ENCODE measurements at regions not wholly inside any gene's neighbourhood (a gene's known extent, or its start where the extent isn't known, plus 50 kb on each side); places are given as distances from the start of the nearest gene placed in this dataset.

DNA sequence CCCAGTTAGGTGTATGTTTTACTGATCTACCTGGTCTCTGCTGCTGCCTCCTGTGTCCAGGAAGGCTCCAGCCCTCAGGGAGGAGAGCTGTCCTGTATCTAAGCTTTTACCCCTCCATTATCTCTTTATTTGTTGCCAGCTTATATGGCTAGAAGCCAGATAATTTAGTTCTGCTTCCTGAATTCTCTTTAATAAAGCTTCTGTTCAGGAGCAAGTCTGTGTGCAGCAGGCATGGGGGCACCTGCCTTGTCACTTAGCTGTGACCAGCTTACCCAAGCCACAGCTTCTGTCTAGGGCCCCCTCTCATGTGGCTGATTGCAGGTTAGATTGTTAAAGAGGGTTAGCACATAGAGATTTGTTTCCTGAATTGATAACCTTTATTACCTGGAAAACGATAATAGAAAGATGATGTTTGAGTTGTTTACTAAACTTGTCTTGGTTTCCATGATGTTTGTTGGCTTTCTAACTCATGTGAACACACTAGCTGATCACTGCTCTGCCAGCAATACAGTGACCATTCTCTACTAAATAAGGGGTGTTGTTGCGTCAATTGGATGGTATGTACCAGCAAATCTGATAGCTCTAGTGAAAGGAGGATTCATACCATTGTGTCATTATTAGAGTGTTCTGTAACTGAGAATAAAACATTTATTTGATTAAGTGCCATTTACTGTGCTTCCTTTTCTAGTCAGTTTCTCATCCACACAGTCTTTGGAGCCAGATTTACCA lies 189.8 kb upstream of the ANK2 start:
- no peaks in the 10 kb centered on the region for H3K79me2 ChIP-seq (replicated peaks; ENCODE audit: insufficient read depth, low read length)
- no peaks in the 10 kb centered on the region for H4K20me1 ChIP-seq (ENCODE audit: insufficient read depth)
- H3K36me3 ChIP-seq (ENCODE audit: insufficient read depth, low read length) = no peaks in the 10 kb centered on the region
- TF ChIP-seq TAF1 (IDR thresholded peaks at IDR 0.05; ENCODE audit: low read depth) = no peak
- TF ChIP-seq, protein P1, sequence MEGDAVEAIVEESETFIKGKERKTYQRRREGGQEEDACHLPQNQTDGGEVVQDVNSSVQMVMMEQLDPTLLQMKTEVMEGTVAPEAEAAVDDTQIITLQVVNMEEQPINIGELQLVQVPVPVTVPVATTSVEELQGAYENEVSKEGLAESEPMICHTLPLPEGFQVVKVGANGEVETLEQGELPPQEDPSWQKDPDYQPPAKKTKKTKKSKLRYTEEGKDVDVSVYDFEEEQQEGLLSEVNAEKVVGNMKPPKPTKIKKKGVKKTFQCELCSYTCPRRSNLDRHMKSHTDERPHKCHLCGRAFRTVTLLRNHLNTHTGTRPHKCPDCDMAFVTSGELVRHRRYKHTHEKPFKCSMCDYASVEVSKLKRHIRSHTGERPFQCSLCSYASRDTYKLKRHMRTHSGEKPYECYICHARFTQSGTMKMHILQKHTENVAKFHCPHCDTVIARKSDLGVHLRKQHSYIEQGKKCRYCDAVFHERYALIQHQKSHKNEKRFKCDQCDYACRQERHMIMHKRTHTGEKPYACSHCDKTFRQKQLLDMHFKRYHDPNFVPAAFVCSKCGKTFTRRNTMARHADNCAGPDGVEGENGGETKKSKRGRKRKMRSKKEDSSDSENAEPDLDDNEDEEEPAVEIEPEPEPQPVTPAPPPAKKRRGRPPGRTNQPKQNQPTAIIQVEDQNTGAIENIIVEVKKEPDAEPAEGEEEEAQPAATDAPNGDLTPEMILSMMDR (IDR thresholded peaks at IDR 0.05; ENCODE audit: poor library complexity, severe bottlenecking) = no peak
- no peak overlapping the region for H3K9ac ChIP-seq (ENCODE audit: low read length)
- no peaks in the 10 kb centered on the region for H3F3A ChIP-seq (ENCODE audit: insufficient read depth, low read length, poor library complexity, severe bottlenecking)
- no peaks in the 10 kb centered on the region for H3K27me3 ChIP-seq (ENCODE audit: insufficient read depth, low read depth, low read length)
- no peaks in the 10 kb centered on the region for H3K9me3 ChIP-seq (ENCODE audit: low read length)
- H2AFZ ChIP-seq (ENCODE audit: low read depth, low read length) = no peak overlapping the region
- no peak overlapping the region for H3K27ac ChIP-seq (ENCODE audit: low read length)
- H3K4me2 ChIP-seq (ENCODE audit: low read length) = no peak overlapping the region
- H3K9me2 ChIP-seq (ENCODE audit: insufficient read depth, low read length) = no peaks in the 10 kb centered on the region
- no peak overlapping the region for H3K4me3 ChIP-seq (ENCODE audit: low read length)

DNA sequence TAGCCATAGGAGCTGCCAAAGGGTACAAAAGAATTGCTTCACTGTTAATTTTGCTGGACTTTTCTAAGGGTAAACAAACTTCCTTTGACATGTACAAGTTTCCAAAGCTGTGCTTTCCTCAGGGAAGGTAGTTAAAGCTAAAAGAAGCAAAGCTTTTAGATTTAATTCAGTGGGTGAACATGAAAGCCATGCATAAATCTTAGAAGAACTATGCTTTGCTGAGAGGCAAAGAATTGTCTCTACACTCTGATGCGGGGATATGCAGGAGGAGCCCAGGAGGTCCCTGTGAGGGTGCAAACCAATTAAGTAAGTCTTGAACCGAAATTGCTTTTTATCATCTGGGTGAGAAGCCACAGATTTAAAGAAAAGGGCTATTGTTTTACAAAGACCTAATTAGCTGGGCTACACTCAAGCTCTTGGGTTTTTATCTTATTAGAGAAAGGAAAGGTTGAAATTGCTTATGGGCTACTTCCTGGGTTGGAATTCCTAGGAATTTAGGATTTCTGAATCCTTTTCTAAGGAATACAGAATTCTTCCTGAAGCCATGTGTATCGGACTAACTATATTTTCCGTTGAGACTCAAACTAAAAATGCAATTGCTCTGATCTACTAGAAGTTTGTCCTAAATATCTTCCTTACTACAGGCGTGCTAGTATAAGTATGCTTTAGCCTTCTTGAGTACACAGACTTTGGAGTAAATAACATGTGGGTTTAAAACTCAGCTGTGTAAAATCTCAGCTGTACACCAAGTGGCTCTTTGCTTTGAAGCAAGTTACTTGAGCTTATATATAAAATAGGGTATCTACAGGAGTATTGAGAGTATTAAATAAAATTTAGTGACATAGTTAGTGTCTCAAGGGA lies 188.4 kb upstream of the ANK2 start:
- H3K27ac ChIP-seq (ENCODE audit: low read length) = no peak overlapping the region
- no peak for TF ChIP-seq EP300 (conservative IDR thresholded peaks at IDR 0.05; ENCODE audit: poor library complexity, severe bottlenecking)
- TF ChIP-seq, protein P2, sequence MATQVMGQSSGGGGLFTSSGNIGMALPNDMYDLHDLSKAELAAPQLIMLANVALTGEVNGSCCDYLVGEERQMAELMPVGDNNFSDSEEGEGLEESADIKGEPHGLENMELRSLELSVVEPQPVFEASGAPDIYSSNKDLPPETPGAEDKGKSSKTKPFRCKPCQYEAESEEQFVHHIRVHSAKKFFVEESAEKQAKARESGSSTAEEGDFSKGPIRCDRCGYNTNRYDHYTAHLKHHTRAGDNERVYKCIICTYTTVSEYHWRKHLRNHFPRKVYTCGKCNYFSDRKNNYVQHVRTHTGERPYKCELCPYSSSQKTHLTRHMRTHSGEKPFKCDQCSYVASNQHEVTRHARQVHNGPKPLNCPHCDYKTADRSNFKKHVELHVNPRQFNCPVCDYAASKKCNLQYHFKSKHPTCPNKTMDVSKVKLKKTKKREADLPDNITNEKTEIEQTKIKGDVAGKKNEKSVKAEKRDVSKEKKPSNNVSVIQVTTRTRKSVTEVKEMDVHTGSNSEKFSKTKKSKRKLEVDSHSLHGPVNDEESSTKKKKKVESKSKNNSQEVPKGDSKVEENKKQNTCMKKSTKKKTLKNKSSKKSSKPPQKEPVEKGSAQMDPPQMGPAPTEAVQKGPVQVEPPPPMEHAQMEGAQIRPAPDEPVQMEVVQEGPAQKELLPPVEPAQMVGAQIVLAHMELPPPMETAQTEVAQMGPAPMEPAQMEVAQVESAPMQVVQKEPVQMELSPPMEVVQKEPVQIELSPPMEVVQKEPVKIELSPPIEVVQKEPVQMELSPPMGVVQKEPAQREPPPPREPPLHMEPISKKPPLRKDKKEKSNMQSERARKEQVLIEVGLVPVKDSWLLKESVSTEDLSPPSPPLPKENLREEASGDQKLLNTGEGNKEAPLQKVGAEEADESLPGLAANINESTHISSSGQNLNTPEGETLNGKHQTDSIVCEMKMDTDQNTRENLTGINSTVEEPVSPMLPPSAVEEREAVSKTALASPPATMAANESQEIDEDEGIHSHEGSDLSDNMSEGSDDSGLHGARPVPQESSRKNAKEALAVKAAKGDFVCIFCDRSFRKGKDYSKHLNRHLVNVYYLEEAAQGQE (IDR thresholded peaks at IDR 0.05; ENCODE audit: borderline replicate concordance) = no peak
- TF ChIP-seq EZH2 (IDR thresholded peaks at IDR 0.05; ENCODE audit: borderline replicate concordance, insufficient read depth, low read length, poor library complexity, severe bottlenecking) = no peak
- TF ChIP-seq MXI1 (conservative IDR thresholded peaks at IDR 0.05; ENCODE audit: poor library complexity, severe bottlenecking) = no peak
- TF ChIP-seq SMC3 (conservative IDR thresholded peaks at IDR 0.05; ENCODE audit: poor library complexity) = no peak
- TF ChIP-seq RAD21 (conservative IDR thresholded peaks at IDR 0.05) = no peak
- no peak for TF ChIP-seq POLR2AphosphoS5 (IDR thresholded peaks at IDR 0.05)
- no peak for TF ChIP-seq TAF1 (IDR thresholded peaks at IDR 0.05; ENCODE audit: low read depth)
- TF ChIP-seq, protein P1 (IDR thresholded peaks at IDR 0.05; ENCODE audit: poor library complexity, severe bottlenecking) = no peak
- no peaks in the 10 kb centered on the region for H3F3A ChIP-seq (ENCODE audit: insufficient read depth, low read length, poor library complexity, severe bottlenecking)
- no peaks in the 10 kb centered on the region for H3K79me2 ChIP-seq (replicated peaks; ENCODE audit: insufficient read depth, low read length)
- no peak overlapping the region for H3K4me3 ChIP-seq (ENCODE audit: low read length)
- H3K9ac ChIP-seq (ENCODE audit: low read length) = no peak overlapping the region
- no peaks in the 10 kb centered on the region for H3K9me3 ChIP-seq (ENCODE audit: low read length)
- H3K36me3 ChIP-seq (ENCODE audit: insufficient read depth, low read length) = no peaks in the 10 kb centered on the region
- no peaks in the 10 kb centered on the region for H3K9me2 ChIP-seq (ENCODE audit: insufficient read depth, low read length)
- no peaks in the 10 kb centered on the region for H4K20me1 ChIP-seq (ENCODE audit: insufficient read depth)
- no peaks in the 10 kb centered on the region for H3K27me3 ChIP-seq (ENCODE audit: insufficient read depth, low read depth, low read length)
- H3K4me2 ChIP-seq (ENCODE audit: low read length) = no peak overlapping the region
- H2AFZ ChIP-seq (ENCODE audit: low read depth, low read length) = no peak overlapping the region

Data from neural cell (in vitro differentiated cells).